Hepatocyte (in vitro differentiated cells): ENCODE measurements at regions not wholly inside any gene's neighbourhood (a gene's known extent, or its start where the extent isn't known, plus 50 kb on each side); places are given as distances from the start of the nearest gene placed in this dataset.

Experiments used
- EZH2 ChIP-seq: fragments of 200-600 bp; sonication (generic); IDR thresholded peaks from 2 replicates; pipeline ENCODE4 v1.6.1; 2016; ENCODE audit warnings: antibody characterized with exemption, mild to moderate bottlenecking, borderline replicate concordance
- TF ChIP-seq, protein P1 (sequence below): fragments of 200-600 bp; sonication (generic); IDR thresholded peaks from 2 replicates; pipeline ENCODE4 v1.5.1; 2016; ENCODE audit warnings: antibody characterized with exemption, mild to moderate bottlenecking; ENCODE audit not compliant: poor library complexity

DNA sequence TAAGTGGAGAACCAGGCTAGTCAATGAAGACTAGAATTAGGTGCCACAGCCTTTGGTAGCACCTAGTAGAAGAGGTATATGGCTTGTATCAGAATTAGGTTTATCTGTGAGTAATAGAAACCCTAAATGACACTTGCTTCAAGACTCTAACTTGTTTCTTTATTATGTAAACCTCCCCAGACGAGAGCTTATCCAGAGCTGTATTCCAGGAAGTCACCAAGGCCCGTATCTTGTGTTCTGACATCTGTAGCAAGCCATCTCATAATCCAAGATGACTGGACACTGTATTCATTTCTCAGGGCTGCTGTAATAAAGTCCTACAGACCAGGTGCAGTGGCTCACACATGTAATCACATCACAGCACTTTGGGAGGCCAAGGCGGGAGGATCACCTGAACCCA is 56.7 kb upstream of the PPP1R12A start:
- TF ChIP-seq, protein P1, sequence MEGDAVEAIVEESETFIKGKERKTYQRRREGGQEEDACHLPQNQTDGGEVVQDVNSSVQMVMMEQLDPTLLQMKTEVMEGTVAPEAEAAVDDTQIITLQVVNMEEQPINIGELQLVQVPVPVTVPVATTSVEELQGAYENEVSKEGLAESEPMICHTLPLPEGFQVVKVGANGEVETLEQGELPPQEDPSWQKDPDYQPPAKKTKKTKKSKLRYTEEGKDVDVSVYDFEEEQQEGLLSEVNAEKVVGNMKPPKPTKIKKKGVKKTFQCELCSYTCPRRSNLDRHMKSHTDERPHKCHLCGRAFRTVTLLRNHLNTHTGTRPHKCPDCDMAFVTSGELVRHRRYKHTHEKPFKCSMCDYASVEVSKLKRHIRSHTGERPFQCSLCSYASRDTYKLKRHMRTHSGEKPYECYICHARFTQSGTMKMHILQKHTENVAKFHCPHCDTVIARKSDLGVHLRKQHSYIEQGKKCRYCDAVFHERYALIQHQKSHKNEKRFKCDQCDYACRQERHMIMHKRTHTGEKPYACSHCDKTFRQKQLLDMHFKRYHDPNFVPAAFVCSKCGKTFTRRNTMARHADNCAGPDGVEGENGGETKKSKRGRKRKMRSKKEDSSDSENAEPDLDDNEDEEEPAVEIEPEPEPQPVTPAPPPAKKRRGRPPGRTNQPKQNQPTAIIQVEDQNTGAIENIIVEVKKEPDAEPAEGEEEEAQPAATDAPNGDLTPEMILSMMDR, result no peak
- no peak for TF ChIP-seq EZH2
